DOHH2 (cell line): ENCODE measurements at regions not wholly inside any gene's neighbourhood (a gene's known extent, or its start where the extent isn't known, plus 50 kb on each side); places are given as distances from the start of the nearest gene placed in this dataset.

Source experiments
- H3F3A ChIP-seq: fragments of 200-600 bp; sonication (generic), shearing (Covaris generic); 2 replicates; pipeline ENCODE4 v1.6.0; 2016; ENCODE audit warnings: antibody characterized with exemption, mild to moderate bottlenecking; ENCODE audit not compliant: control insufficient read depth, insufficient read depth
- H3K27ac ChIP-seq: fragments of 200-600 bp; sonication (generic); 2 replicates; pipeline ENCODE4 v1.5.1; 2014; ENCODE audit warnings: low read depth, mild to moderate bottlenecking, low read length, moderate library complexity
- H3K27me3 ChIP-seq: fragments of 200-600 bp; sonication (generic); 2 replicates; pipeline ENCODE4 v1.6.1; 2014; ENCODE audit warnings: mild to moderate bottlenecking, low read length, mixed read lengths; ENCODE audit not compliant: control insufficient read depth
- H3K36me3 ChIP-seq: fragments of 200-600 bp; sonication (generic); 2 replicates; pipeline ENCODE4 v1.6.1; 2014; ENCODE audit warnings: mild to moderate bottlenecking, low read length, moderate library complexity, mixed read lengths; ENCODE audit not compliant: control insufficient read depth
- H3K4me1 ChIP-seq: fragments of 200-600 bp; sonication (generic); 2 replicates; pipeline ENCODE4 v1.6.1; 2014; ENCODE audit warnings: mild to moderate bottlenecking, low read length, mixed read lengths; ENCODE audit not compliant: control insufficient read depth
- H3K4me2 ChIP-seq: fragments of 200-600 bp; sonication (generic); 2 replicates; pipeline ENCODE4 v1.6.0; 2014; ENCODE audit warnings: mild to moderate bottlenecking, low read length, moderate library complexity
- H3K4me3 ChIP-seq: fragments of 200-600 bp; sonication (generic); 2 replicates; pipeline ENCODE4 v1.5.1; 2014; ENCODE audit warnings: mild to moderate bottlenecking, low read length, mixed read lengths
- H3K79me2 ChIP-seq: fragments of 200-600 bp; sonication (generic); 2 replicates; pipeline ENCODE4 v1.6.1; 2014; ENCODE audit warnings: mild to moderate bottlenecking, low read length, mixed read lengths; ENCODE audit not compliant: control insufficient read depth
- H3K9me2 ChIP-seq: fragments of 200-600 bp; sonication (generic); replicated peaks from 2 replicates; pipeline ENCODE4 v1.6.1; 2014; ENCODE audit warnings: mild to moderate bottlenecking, low read length, mixed read lengths; ENCODE audit not compliant: control insufficient read depth
- H3K9me3 ChIP-seq: fragments of 200-600 bp; sonication (generic); 2 replicates; pipeline ENCODE4 v1.6.1; 2014; ENCODE audit warnings: antibody characterized with exemption, low read length, mixed read lengths; ENCODE audit not compliant: control insufficient read depth, insufficient read depth
- H4K20me1 ChIP-seq: fragments of 200-600 bp; sonication (generic); 2 replicates; pipeline ENCODE4 v1.6.0; 2014; ENCODE audit warnings: low read depth, mild to moderate bottlenecking, antibody characterized with exemption, low read length, moderate library complexity; ENCODE audit not compliant: control insufficient read depth, insufficient read depth
- EZH2phosphoT487 ChIP-seq: fragments of 200-600 bp; sonication (generic); IDR thresholded peaks from 2 replicates; pipeline ENCODE4 v1.6.1; 2017; ENCODE audit warnings: borderline replicate concordance, mild to moderate bottlenecking, antibody characterized with exemption, low read length, moderate library complexity, mixed read lengths
- TF ChIP-seq, protein P1 (sequence below): fragments of 200-600 bp; sonication (generic); IDR thresholded peaks from one replicate; pipeline ENCODE4 v1.5.1; 2014; ENCODE audit warnings: antibody characterized with exemption, mild to moderate bottlenecking, low read depth, low read length; ENCODE audit not compliant: poor library complexity, severe bottlenecking

DNA sequence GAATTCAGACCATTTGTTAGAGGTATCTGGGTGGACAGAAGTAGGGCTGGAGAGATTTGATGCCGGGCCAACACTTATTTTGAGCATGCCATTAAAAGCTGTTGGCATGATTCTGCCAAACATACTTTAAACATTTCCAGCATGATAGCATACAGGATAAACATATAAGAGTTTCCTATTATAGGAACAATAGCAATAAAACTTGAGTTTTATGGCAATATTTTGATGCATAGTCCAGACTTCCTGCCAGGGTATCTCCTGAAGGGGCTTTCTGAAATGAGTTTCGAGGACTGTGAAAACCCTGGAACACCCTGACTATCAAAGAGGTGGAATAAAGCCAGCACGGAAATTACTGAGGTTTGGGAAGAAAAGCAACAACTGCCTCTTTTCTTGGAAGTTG lies 1398.0 kb upstream of the NXPH2 start:
- H3K4me3 ChIP-seq, result no peak overlapping the region

DNA sequence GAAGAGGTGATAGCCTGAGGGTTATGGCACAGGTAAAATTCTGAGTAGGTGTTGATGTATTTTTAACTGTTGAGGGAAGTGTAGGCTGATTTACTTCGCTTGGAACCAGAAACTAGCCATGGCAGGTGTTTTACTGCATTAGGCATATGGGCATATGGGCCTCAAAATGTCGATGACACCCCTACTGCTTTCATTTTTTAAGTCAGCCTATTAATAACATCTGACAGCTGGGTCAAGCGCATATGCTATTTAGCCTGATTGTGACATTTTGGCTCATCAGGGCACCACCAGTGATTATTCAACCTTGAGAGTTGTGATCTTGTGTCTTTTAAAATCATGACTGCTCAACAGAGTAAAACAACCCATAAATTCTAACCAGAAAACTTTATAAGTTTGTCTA lies 1396.9 kb upstream of the NXPH2 start:
- Histone ChIP-seq H3K27me3 (no peaks in the 10 kb centered on the region), H3K79me2 (no peaks in the 10 kb centered on the region), H3F3A (no peaks in the 10 kb centered on the region), H3K4me1 (no peaks in the 10 kb centered on the region), H3K4me3 (no peak overlapping the region), H3K36me3 (no peaks in the 10 kb centered on the region), H3K9me2 (no peaks in the 10 kb centered on the region), H3K9me3 (no peaks in the 10 kb centered on the region), H4K20me1 (no peaks in the 10 kb centered on the region), H3K4me2 (no peak overlapping the region), H3K27ac (no peak overlapping the region)
- no peak for TF ChIP-seq EZH2phosphoT487
- TF ChIP-seq, protein P1, sequence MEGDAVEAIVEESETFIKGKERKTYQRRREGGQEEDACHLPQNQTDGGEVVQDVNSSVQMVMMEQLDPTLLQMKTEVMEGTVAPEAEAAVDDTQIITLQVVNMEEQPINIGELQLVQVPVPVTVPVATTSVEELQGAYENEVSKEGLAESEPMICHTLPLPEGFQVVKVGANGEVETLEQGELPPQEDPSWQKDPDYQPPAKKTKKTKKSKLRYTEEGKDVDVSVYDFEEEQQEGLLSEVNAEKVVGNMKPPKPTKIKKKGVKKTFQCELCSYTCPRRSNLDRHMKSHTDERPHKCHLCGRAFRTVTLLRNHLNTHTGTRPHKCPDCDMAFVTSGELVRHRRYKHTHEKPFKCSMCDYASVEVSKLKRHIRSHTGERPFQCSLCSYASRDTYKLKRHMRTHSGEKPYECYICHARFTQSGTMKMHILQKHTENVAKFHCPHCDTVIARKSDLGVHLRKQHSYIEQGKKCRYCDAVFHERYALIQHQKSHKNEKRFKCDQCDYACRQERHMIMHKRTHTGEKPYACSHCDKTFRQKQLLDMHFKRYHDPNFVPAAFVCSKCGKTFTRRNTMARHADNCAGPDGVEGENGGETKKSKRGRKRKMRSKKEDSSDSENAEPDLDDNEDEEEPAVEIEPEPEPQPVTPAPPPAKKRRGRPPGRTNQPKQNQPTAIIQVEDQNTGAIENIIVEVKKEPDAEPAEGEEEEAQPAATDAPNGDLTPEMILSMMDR, result no peak

More for the DNA sequence above, 1398.0 kb upstream of the NXPH2 start:
- Histone ChIP-seq H3K27ac (no peak overlapping the region), H3K27me3 (no peaks in the 10 kb centered on the region), H3K9me3 (no peaks in the 10 kb centered on the region), H3F3A (no peaks in the 10 kb centered on the region), H3K79me2 (no peaks in the 10 kb centered on the region), H3K4me1 (no peaks in the 10 kb centered on the region), H3K4me2 (no peak overlapping the region), H3K9me2 (no peaks in the 10 kb centered on the region), H3K36me3 (no peaks in the 10 kb centered on the region), H4K20me1 (no peaks in the 10 kb centered on the region)
- TF ChIP-seq, protein P1, result no peak
- no peak for TF ChIP-seq EZH2phosphoT487

DNA sequence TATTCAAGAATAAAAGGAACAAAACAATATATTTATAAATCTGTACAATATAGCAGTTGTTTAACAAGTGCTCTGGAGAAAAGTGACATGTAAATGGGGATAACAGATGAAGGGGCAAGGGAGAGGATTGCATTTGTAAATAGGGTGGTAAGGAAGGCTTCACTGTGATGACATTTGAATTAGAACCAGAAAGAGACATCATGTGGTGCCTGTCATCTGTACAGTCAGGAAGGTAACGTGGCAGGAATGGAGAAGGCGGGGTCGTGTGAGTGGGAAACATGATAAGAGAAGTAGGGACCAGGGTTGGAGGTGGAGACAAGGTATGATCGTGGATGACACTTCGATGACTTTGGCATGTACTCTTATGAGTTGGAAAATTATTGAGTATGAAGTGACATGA lies 1393.6 kb upstream of the NXPH2 start:
- no peaks in the 10 kb centered on the region for H3K27me3 ChIP-seq
- H3K9me2 ChIP-seq, result no peaks in the 10 kb centered on the region
- no peaks in the 10 kb centered on the region for H3K9me3 ChIP-seq
- H3K27ac ChIP-seq, result no peak overlapping the region
- H3F3A ChIP-seq, result no peaks in the 10 kb centered on the region
- no peak for TF ChIP-seq EZH2phosphoT487
- TF ChIP-seq, protein P1, result no peak
- H3K4me1 ChIP-seq, result no peaks in the 10 kb centered on the region
- no peak overlapping the region for H3K4me3 ChIP-seq
- no peak overlapping the region for H3K4me2 ChIP-seq
- H4K20me1 ChIP-seq, result no peaks in the 10 kb centered on the region
- H3K79me2 ChIP-seq, result no peaks in the 10 kb centered on the region
- H3K36me3 ChIP-seq, result no peaks in the 10 kb centered on the region

DNA sequence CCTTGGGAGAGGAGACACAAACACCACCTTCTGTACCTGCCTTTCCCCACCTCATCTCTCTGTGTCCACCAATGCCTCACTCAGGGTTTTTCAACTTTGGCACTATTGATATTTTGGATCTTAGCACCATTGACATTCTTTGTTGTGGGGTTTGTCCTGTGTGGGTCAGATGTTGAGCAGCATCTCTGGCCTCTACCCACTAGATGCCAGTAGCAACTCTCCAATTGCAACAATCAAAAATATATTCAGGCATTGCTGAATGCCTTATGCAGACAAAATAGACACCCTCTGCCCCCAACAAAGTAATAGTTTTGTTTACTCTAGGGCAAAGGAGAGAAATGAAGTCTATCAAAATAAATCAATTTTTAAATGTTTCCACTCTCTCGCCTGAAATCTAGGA lies 1384.3 kb upstream of the NXPH2 start:
- Histone ChIP-seq H3K4me3 (no peak overlapping the region), H3K4me2 (no peak overlapping the region), H3K36me3 (no peaks in the 10 kb centered on the region), H3K27me3 (no peaks in the 10 kb centered on the region), H3K9me3 (no peaks in the 10 kb centered on the region), H3K79me2 (no peaks in the 10 kb centered on the region), H3K4me1 (no peaks in the 10 kb centered on the region), H4K20me1 (no peaks in the 10 kb centered on the region), H3K27ac (no peak overlapping the region), H3K9me2 (no peaks in the 10 kb centered on the region), H3F3A (no peaks in the 10 kb centered on the region)
- TF ChIP-seq, protein P1, result no peak
- TF ChIP-seq EZH2phosphoT487, result no peak
